Astrocyte (in vitro differentiated cells and primary cell): ENCODE measurements at regions not wholly inside any gene's neighbourhood (a gene's known extent, or its start where the extent isn't known, plus 50 kb on each side); places are given as distances from the start of the nearest gene placed in this dataset.
A peak's percentile ranks its signal among the peaks of the same experiment; 100 is the strongest.

Experiments
- DNase-seq: peaks from one replicate; pipeline ENCODE4 v3.0.0-alpha.2; 2010; ENCODE audit warnings: low read depth
- FAIRE-seq: peaks from 2 replicates; lab custom pipeline; 2011; peaks lifted over from hg19 to GRCh38; lab: Jason Lieb, UNC
- H2AFZ ChIP-seq: 2 replicates; pipeline ENCODE4 v1.6.0; 2012; ENCODE audit warnings: low read depth, low read length, inconsistent platforms
- H3K27ac ChIP-seq: 2 replicates; pipeline ENCODE4 v1.5.1; 2011; ENCODE audit warnings: low read depth, low read length, inconsistent platforms
- H3K27me3 ChIP-seq: 2 replicates; pipeline ENCODE4 v1.6.0; 2011; ENCODE audit warnings: low read length, inconsistent platforms; ENCODE audit not compliant: insufficient read depth
- H3K36me3 ChIP-seq: 2 replicates; pipeline ENCODE4 v1.5.1; 2011; ENCODE audit warnings: low read length, inconsistent platforms; ENCODE audit not compliant: insufficient read depth
- H3K4me1 ChIP-seq: 2 replicates; pipeline ENCODE4 v1.5.1; 2011; ENCODE audit warnings: low read length, inconsistent platforms; ENCODE audit not compliant: insufficient read depth
- H3K4me2 ChIP-seq: 2 replicates; pipeline ENCODE4 v1.6.0; 2012; ENCODE audit warnings: low read length, inconsistent platforms
- H3K4me3 ChIP-seq: 2 replicates; pipeline ENCODE4 v1.5.1; 2011; ENCODE audit warnings: low read depth, mild to moderate bottlenecking, low read length, inconsistent platforms; ENCODE audit not compliant: insufficient read depth
- H3K79me2 ChIP-seq: 2 replicates; pipeline ENCODE4 v1.6.0; 2012; ENCODE audit warnings: mild to moderate bottlenecking, low read length, inconsistent platforms; ENCODE audit not compliant: insufficient read depth
- H3K9ac ChIP-seq: 2 replicates; pipeline ENCODE4 v1.6.0; 2012; ENCODE audit warnings: mild to moderate bottlenecking, low read length, inconsistent platforms
- H3K9me3 ChIP-seq: 2 replicates; pipeline ENCODE4 v1.5.1; 2012; ENCODE audit warnings: low read depth, mild to moderate bottlenecking, low read length, inconsistent platforms; ENCODE audit not compliant: insufficient read depth
- H4K20me1 ChIP-seq: 2 replicates; pipeline ENCODE4 v1.6.0; 2012; ENCODE audit warnings: low read length, inconsistent platforms; ENCODE audit not compliant: insufficient read depth
- H3K27ac Mint-ChIP-seq: one replicate; pipeline ENCODE4 v1.8.0; 2021; ENCODE audit warnings: mild to moderate bottlenecking, mixed read lengths; ENCODE audit not compliant: unreplicated experiment
- H3K27me3 Mint-ChIP-seq: one replicate; pipeline ENCODE4 v1.8.0; 2021; ENCODE audit warnings: low read depth, mixed read lengths; ENCODE audit not compliant: unreplicated experiment
- H3K36me3 Mint-ChIP-seq: one replicate; pipeline ENCODE4 v1.8.0; 2021; ENCODE audit warnings: low read depth, mixed read lengths; ENCODE audit not compliant: unreplicated experiment
- H3K4me1 Mint-ChIP-seq: one replicate; pipeline ENCODE4 v1.8.0; 2021; ENCODE audit warnings: low read depth, mixed read lengths; ENCODE audit not compliant: unreplicated experiment
- H3K4me3 Mint-ChIP-seq: one replicate; pipeline ENCODE4 v1.8.0; 2021; ENCODE audit warnings: mild to moderate bottlenecking, moderate library complexity, mixed read lengths; ENCODE audit not compliant: unreplicated experiment
- H3K9me3 Mint-ChIP-seq: one replicate; pipeline ENCODE4 v1.8.0; 2021; ENCODE audit warnings: mild to moderate bottlenecking, mixed read lengths; ENCODE audit not compliant: unreplicated experiment
- CTCF ChIP-seq: IDR thresholded peaks from 2 replicates; pipeline ENCODE4 v1.5.1; 2011; ENCODE audit warnings: low read depth, mild to moderate bottlenecking, inconsistent platforms, low read length, moderate library complexity; ENCODE audit not compliant: insufficient read depth
- EZH2 ChIP-seq: IDR thresholded peaks from 2 replicates; pipeline ENCODE4 v1.6.1; 2012; ENCODE audit warnings: mild to moderate bottlenecking, low read length, inconsistent platforms; ENCODE audit not compliant: insufficient read depth

- H4K20me1 ChIP-seq = no peaks in the 10 kb centered on the region
- no peak overlapping the region for H2AFZ ChIP-seq
- no peak overlapping the region for H3K27ac ChIP-seq
- H3K27me3 ChIP-seq = no peaks in the 10 kb centered on the region
- peaks cover 2% of the 10 kb centered on the region for H3K9me3 Mint-ChIP-seq
- TF ChIP-seq EZH2 (no peak), CTCF (no peak)
- H3K4me2 ChIP-seq = no peak overlapping the region
- no peak overlapping the region for H3K27ac Mint-ChIP-seq
- no peaks in the 10 kb centered on the region for H3K4me1 ChIP-seq
- no peaks in the 10 kb centered on the region for H3K79me2 ChIP-seq
- FAIRE-seq (no peak), DNase-seq (no peak)
- H3K36me3 Mint-ChIP-seq = no peaks in the 10 kb centered on the region
- H3K4me1 Mint-ChIP-seq = peaks cover 5% of the 10 kb centered on the region
- no peak overlapping the region for H3K9ac ChIP-seq
- peaks cover 12% of the 10 kb centered on the region for H3K27me3 Mint-ChIP-seq
- H3K9me3 ChIP-seq = no peaks in the 10 kb centered on the region
- H3K4me3 ChIP-seq = no peak overlapping the region
- no peak overlapping the region for H3K4me3 Mint-ChIP-seq
- H3K36me3 ChIP-seq = no peaks in the 10 kb centered on the region
Observed at GRCh38 chr2:7954234-7954633, 727.6 kb upstream of the ID2 start.

- peaks cover 12% of the 10 kb centered on the region for H3K27me3 Mint-ChIP-seq
- H3K79me2 ChIP-seq = no peaks in the 10 kb centered on the region
- H3K4me2 ChIP-seq = no peak overlapping the region
- TF ChIP-seq EZH2 = no peak
- no peak for TF ChIP-seq CTCF
- peaks cover 5% of the 10 kb centered on the region for H3K4me1 Mint-ChIP-seq
- DNase-seq = peak; percentile 4
- peaks cover 2% of the 10 kb centered on the region for H3K9me3 Mint-ChIP-seq
- H4K20me1 ChIP-seq = no peaks in the 10 kb centered on the region
- no peak overlapping the region for H3K4me3 ChIP-seq
- no peaks in the 10 kb centered on the region for H3K36me3 Mint-ChIP-seq
- H3K36me3 ChIP-seq = no peaks in the 10 kb centered on the region
- H3K4me1 ChIP-seq = no peaks in the 10 kb centered on the region
- no peaks in the 10 kb centered on the region for H3K9me3 ChIP-seq
- FAIRE-seq = no peak
- H2AFZ ChIP-seq = no peak overlapping the region
- no peak overlapping the region for H3K9ac ChIP-seq
- no peak overlapping the region for H3K27ac ChIP-seq
- H3K4me3 Mint-ChIP-seq = no peak overlapping the region
- H3K27me3 ChIP-seq = no peaks in the 10 kb centered on the region
- no peak overlapping the region for H3K27ac Mint-ChIP-seq
Observed at GRCh38 chr2:7956126-7956689, 725.6 kb upstream of the ID2 start.

GRCh38 chr2:7961550-7961949 is 720.3 kb upstream of the ID2 start:
- no peak overlapping the region for H3K27ac Mint-ChIP-seq
- Histone ChIP-seq H4K20me1 (no peaks in the 10 kb centered on the region), H3K27ac (no peak overlapping the region), H3K4me3 (no peak overlapping the region), H3K4me2 (no peak overlapping the region), H2AFZ (no peak overlapping the region), H3K4me1 (no peaks in the 10 kb centered on the region), H3K9me3 (no peaks in the 10 kb centered on the region), H3K27me3 (no peaks in the 10 kb centered on the region), H3K9ac (no peak overlapping the region), H3K36me3 (no peaks in the 10 kb centered on the region), H3K79me2 (no peaks in the 10 kb centered on the region)
- no peaks in the 10 kb centered on the region for H3K36me3 Mint-ChIP-seq
- H3K9me3 Mint-ChIP-seq = no peaks in the 10 kb centered on the region
- H3K27me3 Mint-ChIP-seq = peaks cover 12% of the 10 kb centered on the region
- H3K4me3 Mint-ChIP-seq = no peak overlapping the region
- DNase-seq (no peak), FAIRE-seq (no peak)
- TF ChIP-seq CTCF (no peak), EZH2 (no peak)
- H3K4me1 Mint-ChIP-seq = no peaks in the 10 kb centered on the region
